ENCODE measurements at regions not wholly inside any gene's neighbourhood (a gene's known extent, or its start where the extent isn't known, plus 50 kb on each side); places are given as distances from the start of the nearest gene placed in this dataset.

DNA sequence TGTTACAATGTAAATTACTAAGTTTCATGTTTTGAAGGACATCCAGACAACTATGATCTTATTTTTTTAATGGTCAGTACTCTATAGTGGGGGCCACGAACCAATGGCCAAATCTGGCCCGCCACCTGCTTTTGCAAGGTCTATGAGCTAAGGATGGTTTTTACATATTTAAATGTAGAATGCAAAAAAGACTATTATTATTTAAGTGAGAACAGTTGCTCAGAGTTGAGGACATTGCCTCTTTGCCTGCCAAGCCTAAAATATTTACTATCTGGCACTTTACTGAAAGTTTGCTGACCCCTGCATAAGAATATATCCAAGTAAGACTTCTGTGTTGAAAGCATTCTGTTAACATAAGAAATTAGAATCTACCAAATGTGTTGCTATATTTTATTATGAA is 163.7 kb upstream of the MDFIC2 start:
- TF ChIP-seq, protein P1, sequence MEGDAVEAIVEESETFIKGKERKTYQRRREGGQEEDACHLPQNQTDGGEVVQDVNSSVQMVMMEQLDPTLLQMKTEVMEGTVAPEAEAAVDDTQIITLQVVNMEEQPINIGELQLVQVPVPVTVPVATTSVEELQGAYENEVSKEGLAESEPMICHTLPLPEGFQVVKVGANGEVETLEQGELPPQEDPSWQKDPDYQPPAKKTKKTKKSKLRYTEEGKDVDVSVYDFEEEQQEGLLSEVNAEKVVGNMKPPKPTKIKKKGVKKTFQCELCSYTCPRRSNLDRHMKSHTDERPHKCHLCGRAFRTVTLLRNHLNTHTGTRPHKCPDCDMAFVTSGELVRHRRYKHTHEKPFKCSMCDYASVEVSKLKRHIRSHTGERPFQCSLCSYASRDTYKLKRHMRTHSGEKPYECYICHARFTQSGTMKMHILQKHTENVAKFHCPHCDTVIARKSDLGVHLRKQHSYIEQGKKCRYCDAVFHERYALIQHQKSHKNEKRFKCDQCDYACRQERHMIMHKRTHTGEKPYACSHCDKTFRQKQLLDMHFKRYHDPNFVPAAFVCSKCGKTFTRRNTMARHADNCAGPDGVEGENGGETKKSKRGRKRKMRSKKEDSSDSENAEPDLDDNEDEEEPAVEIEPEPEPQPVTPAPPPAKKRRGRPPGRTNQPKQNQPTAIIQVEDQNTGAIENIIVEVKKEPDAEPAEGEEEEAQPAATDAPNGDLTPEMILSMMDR (IDR thresholded peaks at IDR 0.05), result no peak
- no peak overlapping the region for H3K4me2 ChIP-seq (replicated peaks; ENCODE audit: extremely low read depth, low read length, poor library complexity, severe bottlenecking)
- H3K79me2 ChIP-seq (ENCODE audit: insufficient read depth, low read length), result no peaks in the 10 kb centered on the region
- no peak overlapping the region for H3K27ac Mint-ChIP-seq
- peaks cover 0 to under 1% (median 0%) of the 10 kb centered on the region in 3 donors for H3K27me3 Mint-ChIP-seq (ENCODE audit: low read depth in 3 of 3)
- H3K27me3 ChIP-seq (ENCODE audit: control insufficient read depth in 2 of 2, insufficient read depth in 2 of 2, low read length in 2 of 2), result no peaks in the 10 kb centered on the region
- H3K36me3 Mint-ChIP-seq, result no peaks in the 10 kb centered on the region
- H3K4me3 ChIP-seq (replicated peaks in 1 of 3; ENCODE audit: low read depth in 2 of 3, low read length in 3 of 3), result no peak overlapping the region
- no peaks in the 10 kb centered on the region for H3K36me3 ChIP-seq (replicated peaks in 1 of 2; ENCODE audit: control insufficient read depth in 1 of 2, insufficient read depth in 2 of 2, low read length in 2 of 2)
- H3K4me1 Mint-ChIP-seq, result no peaks in the 10 kb centered on the region
- intact Hi-C loops (cut with micrococcal nuclease), result no loop called here
- no peak overlapping the region for H2AFZ ChIP-seq (ENCODE audit: insufficient read depth, low read depth, low read length, poor library complexity, severe bottlenecking)
- H3K9me3 ChIP-seq (replicated peaks in 1 of 2; ENCODE audit: control insufficient read depth in 1 of 2, insufficient read depth in 1 of 2, low read length in 2 of 2), result peaks cover 0 to 8% of the 10 kb centered on the region in 2 donors
- WGBS (ENCODE audit: insufficient coverage), result no CpG with 5 or more reads among the region's 2 CpGs
- peaks cover 2 to 10% (median 4%) of the 10 kb centered on the region in 7 donors for H3K9me3 Mint-ChIP-seq
- no peak overlapping the region for H3K4me3 Mint-ChIP-seq
- no peaks in the 10 kb centered on the region for H4K20me1 ChIP-seq (ENCODE audit: insufficient read depth, low read length)
- no peak for DNase-seq
- H3K4me1 ChIP-seq (ENCODE audit: control insufficient read depth in 1 of 2, insufficient read depth in 2 of 2, low read length in 2 of 2), result no peaks in the 10 kb centered on the region
- no peak overlapping the region for H3K9ac ChIP-seq (ENCODE audit: insufficient read depth, low read length, poor library complexity, severe bottlenecking)
- H3K27ac ChIP-seq (ENCODE audit: low read depth in 1 of 2, low read length in 2 of 2), result no peak overlapping the region

DNA sequence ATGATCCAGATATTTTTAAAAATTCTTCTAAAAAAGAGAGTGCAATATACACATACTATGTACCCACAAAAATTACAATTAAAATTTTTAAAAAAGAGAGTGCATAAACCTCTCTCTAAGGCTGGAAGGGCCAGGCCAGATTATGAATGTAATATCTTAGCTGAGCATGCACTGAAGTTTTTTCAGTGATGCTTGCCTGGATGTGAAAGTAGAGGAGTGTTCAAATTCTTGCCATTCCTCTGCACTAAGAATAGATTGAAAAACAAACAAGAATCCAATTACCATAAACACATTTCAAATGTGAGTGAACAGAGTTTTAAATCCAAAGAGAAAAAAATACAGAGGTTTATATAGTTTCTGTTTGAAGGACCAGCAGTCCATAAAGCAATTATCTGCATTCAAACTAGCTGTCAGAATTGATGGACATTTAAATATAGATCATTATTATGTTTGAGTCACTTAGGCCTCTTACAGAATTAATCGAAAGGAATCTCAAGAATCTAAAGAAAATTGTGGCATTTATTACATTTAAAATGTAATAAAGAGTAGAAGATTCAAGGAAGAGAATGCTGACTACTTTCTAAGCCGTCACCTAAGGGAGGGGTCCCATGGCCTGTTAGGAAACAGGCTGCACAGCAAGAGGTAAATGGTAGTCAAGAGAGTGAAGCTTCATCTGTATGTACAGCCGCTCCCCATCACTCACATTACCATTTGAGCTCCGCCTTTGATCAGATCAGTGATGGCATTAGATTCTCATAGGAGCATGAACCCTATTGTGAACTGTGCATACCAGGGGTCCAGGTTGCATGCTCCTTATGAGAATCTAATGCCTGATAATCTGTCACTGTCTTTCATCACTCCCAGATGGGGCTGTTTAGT is 159.3 kb upstream of the MDFIC2 start:
- peaks cover 0 to 2% (median 0%) of the 10 kb centered on the region in 7 donors for H3K9me3 Mint-ChIP-seq
- H3K4me2 ChIP-seq (replicated peaks; ENCODE audit: extremely low read depth, low read length, poor library complexity, severe bottlenecking), result no peak overlapping the region
- no peak overlapping the region for H3K9ac ChIP-seq (ENCODE audit: insufficient read depth, low read length, poor library complexity, severe bottlenecking)
- H3K36me3 Mint-ChIP-seq, result no peaks in the 10 kb centered on the region
- peaks cover 0 to 3% (median 1%) of the 10 kb centered on the region in 3 donors for H3K27me3 Mint-ChIP-seq (ENCODE audit: low read depth in 3 of 3)
- H3K27ac Mint-ChIP-seq, result no peak overlapping the region
- no peak overlapping the region for H3K4me3 Mint-ChIP-seq
- H3K79me2 ChIP-seq (ENCODE audit: insufficient read depth, low read length), result no peaks in the 10 kb centered on the region
- H3K9me3 ChIP-seq (replicated peaks in 1 of 2; ENCODE audit: control insufficient read depth in 1 of 2, insufficient read depth in 1 of 2, low read length in 2 of 2), result no peaks in the 10 kb centered on the region
- no peaks in the 10 kb centered on the region for H3K4me1 ChIP-seq (ENCODE audit: control insufficient read depth in 1 of 2, insufficient read depth in 2 of 2, low read length in 2 of 2)
- intact Hi-C loops (cut with micrococcal nuclease), result no loop called here
- H2AFZ ChIP-seq (ENCODE audit: insufficient read depth, low read depth, low read length, poor library complexity, severe bottlenecking), result no peak overlapping the region
- H3K36me3 ChIP-seq (replicated peaks in 1 of 2; ENCODE audit: control insufficient read depth in 1 of 2, insufficient read depth in 2 of 2, low read length in 2 of 2), result no peaks in the 10 kb centered on the region
- H3K4me3 ChIP-seq (replicated peaks in 1 of 3; ENCODE audit: low read depth in 2 of 3, low read length in 3 of 3), result no peak overlapping the region
- H3K27ac ChIP-seq (ENCODE audit: low read depth in 1 of 2, low read length in 2 of 2), result no peak overlapping the region
- H3K27me3 ChIP-seq (ENCODE audit: control insufficient read depth in 2 of 2, insufficient read depth in 2 of 2, low read length in 2 of 2), result no peaks in the 10 kb centered on the region
- TF ChIP-seq, protein P1 (IDR thresholded peaks at IDR 0.05), result no peak
- WGBS (ENCODE audit: insufficient coverage), result no CpG with 5 or more reads among the region's 4 CpGs
- no peaks in the 10 kb centered on the region for H4K20me1 ChIP-seq (ENCODE audit: insufficient read depth, low read length)
- no peaks in the 10 kb centered on the region for H3K4me1 Mint-ChIP-seq
- no peak for DNase-seq
